ENCODE measurements at regions not wholly inside any gene's neighbourhood (a gene's known extent, or its start where the extent isn't known, plus 50 kb on each side); places are given as distances from the start of the nearest gene placed in this dataset.

DNA sequence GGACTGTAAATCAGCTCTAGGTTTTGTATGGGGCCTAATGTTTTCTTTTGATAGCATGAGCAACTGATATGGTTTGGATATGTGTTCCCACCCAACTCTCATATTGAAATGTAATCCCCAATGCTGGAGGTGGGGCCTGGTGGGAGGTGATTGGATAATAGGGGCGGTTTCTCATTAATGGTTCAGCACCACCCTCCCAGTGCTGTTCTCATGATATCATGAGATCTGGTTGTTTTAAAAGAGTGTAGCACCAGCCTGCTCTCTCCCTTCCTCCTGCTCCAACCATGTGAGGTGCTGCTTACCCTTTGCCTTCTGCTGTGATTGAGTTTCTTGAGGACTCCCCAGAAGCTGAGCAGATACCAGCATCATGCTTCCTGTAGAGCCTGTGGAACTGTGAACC is 140.2 kb upstream of the SKOR2 start:
- Histone ChIP-seq H2AFZ (ENCODE audit: low read depth, low read length) (no peak overlapping the region), H3K4me1 (ENCODE audit: insufficient read depth, low read length) (no peaks in the 10 kb centered on the region), H3K36me3 (ENCODE audit: insufficient read depth, low read length) (no peaks in the 10 kb centered on the region), H3K79me2 (ENCODE audit: insufficient read depth, low read length) (no peaks in the 10 kb centered on the region), H3K9ac (ENCODE audit: low read length) (no peak overlapping the region), H3K9me3 (ENCODE audit: insufficient read depth, low read depth, low read length) (no peaks in the 10 kb centered on the region), H3K4me3 (ENCODE audit: insufficient read depth, low read depth, low read length) (no peak overlapping the region), H3K27ac (ENCODE audit: low read depth, low read length) (no peak overlapping the region), H3K27me3 (ENCODE audit: insufficient read depth, low read length) (no peaks in the 10 kb centered on the region), H4K20me1 (ENCODE audit: insufficient read depth, low read length) (no peaks in the 10 kb centered on the region), H3K4me2 (ENCODE audit: low read length) (no peak overlapping the region)
- DNase-seq (ENCODE audit: low read depth) = no peak
- H3K36me3 Mint-ChIP-seq (ENCODE audit: low read depth, unreplicated experiment) = no peaks in the 10 kb centered on the region
- H3K27me3 Mint-ChIP-seq (ENCODE audit: low read depth, unreplicated experiment) = peaks cover 9% of the 10 kb centered on the region
- TF ChIP-seq, protein P1, sequence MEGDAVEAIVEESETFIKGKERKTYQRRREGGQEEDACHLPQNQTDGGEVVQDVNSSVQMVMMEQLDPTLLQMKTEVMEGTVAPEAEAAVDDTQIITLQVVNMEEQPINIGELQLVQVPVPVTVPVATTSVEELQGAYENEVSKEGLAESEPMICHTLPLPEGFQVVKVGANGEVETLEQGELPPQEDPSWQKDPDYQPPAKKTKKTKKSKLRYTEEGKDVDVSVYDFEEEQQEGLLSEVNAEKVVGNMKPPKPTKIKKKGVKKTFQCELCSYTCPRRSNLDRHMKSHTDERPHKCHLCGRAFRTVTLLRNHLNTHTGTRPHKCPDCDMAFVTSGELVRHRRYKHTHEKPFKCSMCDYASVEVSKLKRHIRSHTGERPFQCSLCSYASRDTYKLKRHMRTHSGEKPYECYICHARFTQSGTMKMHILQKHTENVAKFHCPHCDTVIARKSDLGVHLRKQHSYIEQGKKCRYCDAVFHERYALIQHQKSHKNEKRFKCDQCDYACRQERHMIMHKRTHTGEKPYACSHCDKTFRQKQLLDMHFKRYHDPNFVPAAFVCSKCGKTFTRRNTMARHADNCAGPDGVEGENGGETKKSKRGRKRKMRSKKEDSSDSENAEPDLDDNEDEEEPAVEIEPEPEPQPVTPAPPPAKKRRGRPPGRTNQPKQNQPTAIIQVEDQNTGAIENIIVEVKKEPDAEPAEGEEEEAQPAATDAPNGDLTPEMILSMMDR (IDR thresholded peaks at IDR 0.05; ENCODE audit: insufficient read depth, low read depth, low read length) = no peak
- H3K9me3 Mint-ChIP-seq (ENCODE audit: unreplicated experiment) = no peaks in the 10 kb centered on the region
- H3K27ac Mint-ChIP-seq (ENCODE audit: unreplicated experiment) = no peak overlapping the region
- no peak for FAIRE-seq
- H3K4me3 Mint-ChIP-seq (ENCODE audit: unreplicated experiment) = no peak overlapping the region
- peaks cover 4% of the 10 kb centered on the region for H3K4me1 Mint-ChIP-seq (ENCODE audit: low read depth, unreplicated experiment)

DNA sequence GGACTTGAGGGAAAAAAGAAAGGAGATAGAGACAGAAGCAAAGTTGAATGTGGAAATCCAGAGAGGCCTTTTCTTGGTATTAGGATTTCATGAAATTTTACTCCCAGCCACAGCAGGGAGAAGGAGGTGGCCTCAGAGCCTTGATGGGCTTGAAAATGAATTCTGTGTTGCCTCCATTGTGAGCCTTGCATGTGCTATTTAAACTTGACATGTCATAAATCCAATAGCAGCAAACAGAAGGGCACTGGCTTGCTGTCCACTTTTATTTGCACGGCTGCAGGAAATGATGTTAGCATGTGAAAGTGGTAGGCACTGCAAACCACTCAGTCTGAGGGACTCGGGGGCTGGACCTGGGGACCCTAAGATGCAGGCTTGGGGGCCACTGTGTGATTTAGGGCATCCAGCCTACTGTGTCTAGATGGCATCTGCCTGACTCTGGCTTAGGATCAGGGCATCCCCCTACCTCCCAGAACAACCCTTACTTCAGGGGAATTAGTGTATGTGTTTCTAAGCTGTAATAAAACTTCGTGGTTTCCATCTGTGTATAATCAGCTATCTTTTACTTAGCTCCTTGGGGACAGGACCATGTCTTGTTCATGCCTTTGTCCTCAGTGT is 139.1 kb upstream of the SKOR2 start:
- H3K36me3 ChIP-seq (ENCODE audit: insufficient read depth, low read length) = no peaks in the 10 kb centered on the region
- no peak overlapping the region for H3K4me3 ChIP-seq (ENCODE audit: insufficient read depth, low read depth, low read length)
- H3K4me3 Mint-ChIP-seq (ENCODE audit: unreplicated experiment) = no peak overlapping the region
- no peaks in the 10 kb centered on the region for H3K9me3 ChIP-seq (ENCODE audit: insufficient read depth, low read depth, low read length)
- H3K27ac ChIP-seq (ENCODE audit: low read depth, low read length) = no peak overlapping the region
- no peak for TF ChIP-seq EZH2 (IDR thresholded peaks at IDR 0.05; ENCODE audit: insufficient read depth, low read length)
- TF ChIP-seq, protein P1 (IDR thresholded peaks at IDR 0.05; ENCODE audit: insufficient read depth, low read depth, low read length) = no peak
- no peaks in the 10 kb centered on the region for H3K9me3 Mint-ChIP-seq (ENCODE audit: unreplicated experiment)
- no peaks in the 10 kb centered on the region for H3K4me1 ChIP-seq (ENCODE audit: insufficient read depth, low read length)
- H3K27me3 Mint-ChIP-seq (ENCODE audit: low read depth, unreplicated experiment) = peaks cover 9% of the 10 kb centered on the region
- H4K20me1 ChIP-seq (ENCODE audit: insufficient read depth, low read length) = no peaks in the 10 kb centered on the region
- no peak overlapping the region for H3K27ac Mint-ChIP-seq (ENCODE audit: unreplicated experiment)
- no peak for FAIRE-seq
- H3K36me3 Mint-ChIP-seq (ENCODE audit: low read depth, unreplicated experiment) = no peaks in the 10 kb centered on the region
- H3K4me2 ChIP-seq (ENCODE audit: low read length) = no peak overlapping the region
- no peaks in the 10 kb centered on the region for H3K27me3 ChIP-seq (ENCODE audit: insufficient read depth, low read length)
- no peak for DNase-seq (ENCODE audit: low read depth)
- H3K9ac ChIP-seq (ENCODE audit: low read length) = no peak overlapping the region
- H3K79me2 ChIP-seq (ENCODE audit: insufficient read depth, low read length) = no peaks in the 10 kb centered on the region
- peaks cover 4% of the 10 kb centered on the region for H3K4me1 Mint-ChIP-seq (ENCODE audit: low read depth, unreplicated experiment)
- no peak overlapping the region for H2AFZ ChIP-seq (ENCODE audit: low read depth, low read length)

DNA sequence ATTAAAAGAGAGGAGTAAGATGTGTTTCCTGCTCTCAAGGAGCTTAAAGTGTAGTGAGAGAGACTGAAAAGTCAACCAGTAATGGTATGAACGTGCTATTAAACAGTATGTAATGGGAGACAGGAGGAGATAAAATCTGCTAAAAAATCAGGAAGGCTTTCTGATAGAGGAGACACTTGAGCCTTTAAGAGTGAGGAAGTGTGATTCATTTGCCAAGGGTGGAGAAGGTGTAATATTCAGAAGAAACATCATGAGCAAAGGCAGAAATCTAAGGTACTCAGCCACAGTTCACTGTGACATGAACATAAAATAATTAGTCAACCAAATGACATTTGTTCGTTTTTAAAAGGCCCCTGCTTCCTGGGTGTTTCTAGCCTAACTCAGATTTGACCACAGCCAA is 137.8 kb upstream of the SKOR2 start:
- Histone ChIP-seq H3K9me3 (ENCODE audit: insufficient read depth, low read depth, low read length) (no peaks in the 10 kb centered on the region), H3K4me3 (ENCODE audit: insufficient read depth, low read depth, low read length) (no peak overlapping the region), H3K36me3 (ENCODE audit: insufficient read depth, low read length) (no peaks in the 10 kb centered on the region), H3K79me2 (ENCODE audit: insufficient read depth, low read length) (no peaks in the 10 kb centered on the region), H3K4me2 (ENCODE audit: low read length) (no peak overlapping the region), H2AFZ (ENCODE audit: low read depth, low read length) (no peak overlapping the region), H3K4me1 (ENCODE audit: insufficient read depth, low read length) (no peaks in the 10 kb centered on the region), H3K27ac (ENCODE audit: low read depth, low read length) (no peak overlapping the region), H3K27me3 (ENCODE audit: insufficient read depth, low read length) (no peaks in the 10 kb centered on the region), H3K9ac (ENCODE audit: low read length) (no peak overlapping the region), H4K20me1 (ENCODE audit: insufficient read depth, low read length) (no peaks in the 10 kb centered on the region)
- Mint-ChIP-seq H3K36me3 (ENCODE audit: low read depth, unreplicated experiment) (no peaks in the 10 kb centered on the region), H3K27me3 (ENCODE audit: low read depth, unreplicated experiment) (peaks cover 4% of the 10 kb centered on the region), H3K27ac (ENCODE audit: unreplicated experiment) (no peak overlapping the region), H3K4me1 (ENCODE audit: low read depth, unreplicated experiment) (peaks cover 4% of the 10 kb centered on the region), H3K9me3 (ENCODE audit: unreplicated experiment) (no peaks in the 10 kb centered on the region), H3K4me3 (ENCODE audit: unreplicated experiment) (no peak overlapping the region)
- no peak for TF ChIP-seq EZH2 (IDR thresholded peaks at IDR 0.05; ENCODE audit: insufficient read depth, low read length)
- TF ChIP-seq, protein P1 (IDR thresholded peaks at IDR 0.05; ENCODE audit: insufficient read depth, low read depth, low read length) = no peak
- FAIRE-seq (no peak), DNase-seq (ENCODE audit: low read depth) (no peak)

All from astrocyte (in vitro differentiated cells and primary cell).